ENCODE measurements at regions not wholly inside any gene's neighbourhood (a gene's known extent, or its start where the extent isn't known, plus 50 kb on each side); places are given as distances from the start of the nearest gene placed in this dataset.

GRCh38 chr13:67355812-67356476 is 125.8 kb upstream of the PCDH9 start:
- in situ Hi-C loops (cut with HindIII; ENCODE audit: low pct_unique_long_range_greater_than_20kb, low sequenced_read_pairs) (no loop called here), intact Hi-C loops (cut with micrococcal nuclease; ENCODE audit: unreplicated experiment) (no loop called here)
- Histone ChIP-seq H3K4me1 (ENCODE audit: control insufficient read depth, insufficient read depth, low read length) (no peaks in the 10 kb centered on the region; the same call in 1 of the 2 replicates), H3K27ac (ENCODE audit: low read length) (no peak overlapping the region), H3K4me3 (ENCODE audit: low read depth in 2 of 2, low read length in 2 of 2) (no peak overlapping the region), H3K9me3 (ENCODE audit: control insufficient read depth, insufficient read depth, low read depth, low read length) (no peaks in the 10 kb centered on the region), H3K27me3 (ENCODE audit: control insufficient read depth, insufficient read depth, low read length) (no peaks in the 10 kb centered on the region), H3K36me3 (ENCODE audit: control insufficient read depth, insufficient read depth, low read length) (no peaks in the 10 kb centered on the region)
- BruUV-seq (replicated peaks): no TSS peak
- CTCF ChIA-PET: interaction anchor here (0.7 kb wide), 1 partner anchor 11 kb away, joined by 3 read pairs; no protein-coding TSS in a partner anchor
- POLR2A ChIA-PET: no interaction called here
- no peak for ATAC-seq
- DNase-seq (ENCODE audit: low read depth, low spot score): no peak
- no peak for TF ChIP-seq TCF7L2 (IDR thresholded peaks at IDR 0.05; ENCODE audit: low read depth, low read length)
- TF ChIP-seq POLR2AphosphoS5 (IDR thresholded peaks at IDR 0.05; ENCODE audit: low read depth, low read length): no peak
- TF ChIP-seq CTCF (IDR thresholded peaks at IDR 0.05): no peak
- no peak for TF ChIP-seq REST (IDR thresholded peaks at IDR 0.05; ENCODE audit: insufficient read depth in 1 of 2, low read depth in 2 of 2, low read length in 1 of 2)
- TF ChIP-seq SIN3A (IDR thresholded peaks at IDR 0.05; ENCODE audit: borderline replicate concordance, insufficient read depth, low read depth, low read length): no peak

- Histone ChIP-seq H3K4me1 (ENCODE audit: control insufficient read depth, insufficient read depth, low read length) (no peaks in the 10 kb centered on the region; the same call in 1 of the 2 replicates), H3K4me3 (ENCODE audit: low read depth in 2 of 2, low read length in 2 of 2) (peak overlapping the region in 1 of 2 experiments; percentile 27; a peak in 1 of 4 replicates), H3K9me3 (ENCODE audit: control insufficient read depth, insufficient read depth, low read depth, low read length) (no peaks in the 10 kb centered on the region), H3K36me3 (ENCODE audit: control insufficient read depth, insufficient read depth, low read length) (no peaks in the 10 kb centered on the region), H3K27me3 (ENCODE audit: control insufficient read depth, insufficient read depth, low read length) (no peaks in the 10 kb centered on the region), H3K27ac (ENCODE audit: low read length) (no peak overlapping the region)
- ChIA-PET POLR2A (no interaction called here), CTCF (no interaction called here)
- ATAC-seq (no peak), DNase-seq (ENCODE audit: low read depth, low spot score) (no peak)
- in situ Hi-C loops (cut with HindIII; ENCODE audit: low pct_unique_long_range_greater_than_20kb, low sequenced_read_pairs) (no loop called here), intact Hi-C loops (cut with micrococcal nuclease; ENCODE audit: unreplicated experiment) (no loop called here)
- no peak for TF ChIP-seq CTCF (IDR thresholded peaks at IDR 0.05)
- no peak for TF ChIP-seq TCF7L2 (IDR thresholded peaks at IDR 0.05; ENCODE audit: low read depth, low read length)
- no peak for TF ChIP-seq REST (IDR thresholded peaks at IDR 0.05; ENCODE audit: insufficient read depth in 1 of 2, low read depth in 2 of 2, low read length in 1 of 2)
- no TSS peak for BruUV-seq (replicated peaks)
These were observed 123.8 kb upstream of the PCDH9 start for GRCh38 chr13:67353941-67354340.
